ENCODE measurements at regions not wholly inside any gene's neighbourhood (a gene's known extent, or its start where the extent isn't known, plus 50 kb on each side); places are given as distances from the start of the nearest gene placed in this dataset.

- in situ Hi-C loops (cut with MboI; ENCODE audit: low sequenced_read_pairs), result loop anchor here (10.0 kb wide), 1 partner anchor 358 kb away; no protein-coding TSS in a partner anchor
These were observed 150.1 kb upstream of the RPS6KA2 start for GRCh38 chr6:166777096-166777630.

DNA sequence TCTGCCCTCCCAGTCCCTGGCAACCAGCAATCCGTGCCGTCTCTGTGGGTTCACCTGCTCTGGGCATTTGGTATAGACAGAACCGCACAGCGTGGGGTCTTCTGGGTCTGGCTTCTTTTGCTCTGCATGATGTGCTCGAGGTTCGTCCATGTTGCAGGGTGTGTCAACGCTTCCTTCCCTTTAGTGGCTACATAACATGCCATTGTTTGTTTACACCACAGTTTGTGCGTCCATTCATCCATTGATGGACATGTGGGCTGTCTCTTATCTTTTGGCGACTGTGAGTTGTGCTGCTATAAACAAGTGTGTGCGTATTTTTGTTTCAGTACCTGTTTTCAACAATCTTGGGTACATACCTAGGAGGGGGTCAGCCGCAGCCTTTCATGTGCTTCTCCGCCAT is 149.5 kb upstream of the RPS6KA2 start:
- in situ Hi-C loops (cut with MboI; ENCODE audit: low sequenced_read_pairs), result loop anchor here (10.0 kb wide), 1 partner anchor 358 kb away; no protein-coding TSS in a partner anchor

GRCh38 chr6:166775923-166776220 is 148.8 kb upstream of the RPS6KA2 start:
- in situ Hi-C loops (cut with MboI; ENCODE audit: low sequenced_read_pairs), result loop anchor here (10.0 kb wide), 1 partner anchor 359 kb away; no protein-coding TSS in a partner anchor

GRCh38 chr6:166775180-166775922 is 148.3 kb upstream of the RPS6KA2 start:
- in situ Hi-C loops (cut with MboI; ENCODE audit: low sequenced_read_pairs), result loop anchor here (10.0 kb wide), 1 partner anchor 359 kb away; no protein-coding TSS in a partner anchor

GRCh38 chr6:166774770-166775169 is 147.7 kb upstream of the RPS6KA2 start:
- in situ Hi-C loops (cut with MboI; ENCODE audit: low sequenced_read_pairs), result loop anchor here (10.0 kb wide), 1 partner anchor 360 kb away; no protein-coding TSS in a partner anchor

GRCh38 chr6:166774292-166774691 is 147.2 kb upstream of the RPS6KA2 start:
- in situ Hi-C loops (cut with MboI; ENCODE audit: low sequenced_read_pairs), result loop anchor here (10.0 kb wide), 1 partner anchor 361 kb away; no protein-coding TSS in a partner anchor

DNA sequence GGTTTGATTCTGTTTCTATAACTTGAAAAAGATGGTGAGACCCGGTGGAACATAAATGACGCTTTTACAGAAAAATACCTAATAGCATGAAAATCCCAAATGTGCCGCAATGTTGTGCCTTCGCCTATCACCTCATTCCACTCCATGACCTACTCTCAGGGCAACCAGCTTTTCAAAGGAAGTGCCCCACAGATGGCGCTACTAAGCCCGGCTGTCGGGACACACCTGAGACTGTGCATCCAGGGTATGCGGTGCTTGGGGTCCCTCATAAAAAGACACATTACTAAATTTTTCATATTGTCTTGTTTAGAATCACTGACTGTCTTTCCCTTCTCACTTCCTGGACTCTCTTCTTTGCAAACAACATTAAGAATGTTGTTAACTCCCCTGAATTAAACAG is 145.5 kb upstream of the RPS6KA2 start:
- in situ Hi-C loops (cut with MboI; ENCODE audit: low sequenced_read_pairs), result loop anchor here (10.0 kb wide), 1 partner anchor 362 kb away; no protein-coding TSS in a partner anchor

DNA sequence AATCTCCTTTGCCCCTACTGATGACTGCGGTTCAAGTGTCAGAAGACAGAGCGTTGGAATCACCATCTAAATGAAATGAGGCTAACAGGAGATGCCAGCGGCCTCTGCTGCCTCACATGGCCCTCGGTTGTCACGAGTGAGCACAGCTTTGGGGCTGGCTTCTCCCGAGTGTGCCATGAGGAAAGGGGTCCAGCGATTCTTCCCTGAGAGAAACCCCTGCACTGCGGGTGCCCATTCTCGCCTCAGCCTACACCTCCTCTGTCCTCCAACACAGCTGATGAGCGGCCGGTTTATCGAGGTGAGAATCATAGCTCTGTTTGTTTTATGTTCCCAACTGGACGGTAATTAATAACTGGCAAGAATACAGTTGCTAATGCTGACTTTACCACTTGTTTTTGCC is 144.7 kb upstream of the RPS6KA2 start:
- in situ Hi-C loops (cut with MboI; ENCODE audit: low sequenced_read_pairs), result loop anchor here (10.0 kb wide), 1 partner anchor 363 kb away; no protein-coding TSS in a partner anchor

- in situ Hi-C loops (cut with MboI; ENCODE audit: low sequenced_read_pairs), result loop anchor here (10.0 kb wide), 1 partner anchor 364 kb away; no protein-coding TSS in a partner anchor
These were observed 143.4 kb upstream of the RPS6KA2 start for GRCh38 chr6:166770216-166771116.

- in situ Hi-C loops (cut with MboI; ENCODE audit: low sequenced_read_pairs), result loop anchor here (10.0 kb wide), 1 partner anchor 365 kb away; no protein-coding TSS in a partner anchor
These were observed 142.6 kb upstream of the RPS6KA2 start for GRCh38 chr6:166769648-166770047.

DNA sequence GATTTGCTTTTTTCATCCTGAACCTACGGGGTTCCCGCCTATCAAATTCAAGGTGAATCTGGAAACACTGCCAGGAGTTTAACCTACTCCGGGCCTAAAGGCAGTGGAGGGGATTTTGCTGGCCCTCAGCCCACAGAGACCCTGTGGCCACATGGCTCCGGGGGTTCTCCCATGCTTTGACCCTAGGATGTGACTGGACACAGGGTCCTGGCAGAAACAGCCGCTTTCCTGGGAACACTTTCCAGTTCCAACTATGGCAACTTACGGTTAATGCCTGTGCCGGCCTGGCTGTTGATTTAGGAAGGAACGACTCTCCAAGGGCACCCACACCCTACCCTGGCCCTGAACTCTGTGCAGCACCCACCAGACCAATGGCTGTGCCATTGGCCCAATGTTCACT is 141.7 kb upstream of the RPS6KA2 start:
- in situ Hi-C loops (cut with MboI; ENCODE audit: low sequenced_read_pairs), result no loop called here

- in situ Hi-C loops (cut with MboI; ENCODE audit: low sequenced_read_pairs), result no loop called here
These were observed 140.2 kb upstream of the RPS6KA2 start for GRCh38 chr6:166767230-166767629.

- in situ Hi-C loops (cut with MboI; ENCODE audit: low sequenced_read_pairs), result no loop called here
These were observed 139.7 kb upstream of the RPS6KA2 start for GRCh38 chr6:166766769-166767168.

DNA sequence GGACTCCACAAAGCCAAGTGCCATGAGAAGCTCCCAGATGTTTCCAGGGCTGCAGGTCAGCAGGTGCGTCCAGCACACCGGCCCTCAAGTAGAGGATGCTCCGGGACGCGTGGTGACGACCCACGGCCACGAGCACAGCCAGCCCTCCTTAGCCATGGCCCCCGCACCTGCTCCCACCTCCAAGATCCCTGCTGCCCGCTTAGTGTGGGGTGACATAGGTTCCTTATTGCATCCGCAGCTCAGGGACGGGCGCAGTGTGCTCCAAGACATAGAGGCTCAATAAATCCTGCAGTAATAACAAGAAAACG is 138.1 kb upstream of the RPS6KA2 start:
- in situ Hi-C loops (cut with MboI; ENCODE audit: low sequenced_read_pairs), result no loop called here

GRCh38 chr6:166764473-166765233 is 137.6 kb upstream of the RPS6KA2 start:
- in situ Hi-C loops (cut with MboI; ENCODE audit: low sequenced_read_pairs), result no loop called here

DNA sequence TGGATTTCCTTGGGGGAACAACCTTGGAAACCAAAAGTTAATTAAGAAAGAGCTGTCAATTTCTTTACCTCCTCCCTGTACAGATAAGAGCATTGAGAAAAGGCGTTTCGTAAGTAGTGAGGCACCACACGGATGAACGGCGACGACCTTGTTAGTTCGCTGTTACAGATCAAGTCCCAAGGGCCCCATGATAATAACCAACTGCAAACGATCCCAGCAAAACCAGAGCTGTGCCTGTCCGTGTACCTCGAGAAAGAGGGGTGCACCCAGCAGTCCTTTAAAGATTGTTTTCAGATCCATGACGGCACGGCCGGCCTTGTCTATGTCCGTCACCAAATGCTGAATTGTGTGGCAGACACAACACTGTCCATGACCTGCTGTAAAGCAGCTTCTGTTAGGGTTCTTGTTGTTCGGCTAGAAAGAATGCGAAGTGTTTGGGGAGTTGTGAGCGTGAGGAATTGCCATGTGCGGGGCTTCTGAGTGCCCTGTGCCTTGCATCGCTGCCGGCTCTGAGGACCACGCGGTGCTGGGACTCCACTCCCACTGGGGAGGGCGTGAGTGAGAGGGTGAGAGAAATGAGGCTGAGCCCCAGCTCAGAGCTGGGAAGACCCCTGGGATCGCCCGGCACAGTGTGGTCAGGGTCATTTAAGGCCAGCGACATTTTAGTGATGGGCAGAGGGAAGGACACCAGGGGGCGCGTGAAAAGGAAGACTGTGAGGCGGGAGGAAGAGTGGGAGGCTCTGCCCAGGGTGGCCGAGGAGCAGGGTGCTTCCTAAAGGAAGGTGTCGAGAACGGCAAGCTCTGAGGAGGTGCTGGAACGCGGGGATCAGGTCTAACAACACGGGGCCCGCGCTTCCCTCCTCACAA is 136.8 kb upstream of the RPS6KA2 start:
- in situ Hi-C loops (cut with MboI; ENCODE audit: low sequenced_read_pairs), result no loop called here

DNA sequence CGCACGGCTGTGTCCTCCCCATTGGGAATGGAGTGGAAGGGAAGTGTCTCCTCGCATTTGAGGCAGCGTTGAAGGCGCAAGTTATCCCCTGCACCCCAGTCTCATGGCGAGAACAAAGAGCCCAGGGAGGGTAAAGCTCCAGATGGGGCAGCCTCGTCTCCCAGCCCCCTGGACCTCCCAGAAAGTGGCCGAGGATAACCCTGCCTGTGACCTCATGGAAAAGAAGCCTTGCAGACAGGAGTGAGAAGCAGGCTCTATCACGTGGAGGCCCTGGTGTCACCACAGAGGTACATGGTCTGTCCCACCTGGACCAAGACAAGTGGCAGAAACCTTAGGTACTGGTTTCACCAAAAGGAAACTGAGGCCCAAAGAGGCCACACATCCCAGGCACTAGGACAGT is 134.8 kb upstream of the RPS6KA2 start:
- in situ Hi-C loops (cut with MboI; ENCODE audit: low sequenced_read_pairs), result no loop called here

DNA sequence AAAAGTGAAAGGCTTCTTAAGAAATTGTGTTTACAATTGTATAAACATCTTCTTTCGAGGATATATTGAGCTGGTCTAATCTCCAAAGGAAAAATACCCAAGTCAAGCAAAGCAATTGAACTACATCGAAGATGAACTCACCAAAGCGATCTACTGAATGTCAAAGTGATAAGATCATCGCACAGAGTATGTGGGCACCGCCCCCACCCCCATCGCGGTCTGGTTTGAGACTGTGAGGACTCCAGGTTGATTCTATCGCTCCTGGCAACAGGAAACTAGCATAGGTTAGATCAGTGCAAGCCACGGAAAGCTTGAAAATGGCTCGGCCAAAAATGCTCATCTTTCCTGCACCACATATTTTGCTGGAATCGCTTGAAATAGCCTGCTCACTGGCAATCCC is 133.2 kb upstream of the RPS6KA2 start:
- in situ Hi-C loops (cut with MboI; ENCODE audit: low sequenced_read_pairs), result no loop called here

GRCh38 chr6:166758136-166758704 is 131.2 kb upstream of the RPS6KA2 start:
- in situ Hi-C loops (cut with MboI; ENCODE audit: low sequenced_read_pairs), result no loop called here

Measured in HL-60/S4 treated with retinoic acid at 250 ng/mL for 4 days and 3 days (cell line).